ENCODE measurements at regions not wholly inside any gene's neighbourhood (a gene's known extent, or its start where the extent isn't known, plus 50 kb on each side); places are given as distances from the start of the nearest gene placed in this dataset.

DNA sequence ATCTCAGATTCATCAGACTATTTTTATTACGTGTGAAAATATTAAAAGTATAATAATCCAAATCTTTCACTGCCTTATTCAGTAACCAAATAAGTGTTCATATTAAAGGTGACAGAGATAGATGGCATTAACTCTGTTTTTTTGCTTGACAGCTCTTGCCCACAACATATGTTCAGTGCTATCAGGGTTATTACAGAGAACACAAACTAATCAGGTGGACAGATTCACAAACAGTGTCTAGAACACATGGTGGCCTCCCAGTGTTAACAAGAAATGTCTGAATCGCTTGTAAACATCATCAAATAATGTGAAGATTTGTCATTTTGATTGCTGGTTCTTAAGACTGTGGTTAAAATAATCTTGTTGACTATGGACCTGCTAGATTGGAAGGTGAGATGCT lies 609.1 kb upstream of the GRAMD2B start:
- Histone ChIP-seq H3K27ac (no peak overlapping the region), H3K36me3 (no peaks in the 10 kb centered on the region), H3K4me1 (no peaks in the 10 kb centered on the region), H3K9me3 (no peaks in the 10 kb centered on the region), H3K27me3 (ENCODE audit: low read depth) (no peaks in the 10 kb centered on the region), H3K4me3 (no peak overlapping the region)
- intact Hi-C loops (cut with DNase I): no loop called here
- DNase-seq (no peak), ATAC-seq (no peak)
- TF ChIP-seq, protein P1, sequence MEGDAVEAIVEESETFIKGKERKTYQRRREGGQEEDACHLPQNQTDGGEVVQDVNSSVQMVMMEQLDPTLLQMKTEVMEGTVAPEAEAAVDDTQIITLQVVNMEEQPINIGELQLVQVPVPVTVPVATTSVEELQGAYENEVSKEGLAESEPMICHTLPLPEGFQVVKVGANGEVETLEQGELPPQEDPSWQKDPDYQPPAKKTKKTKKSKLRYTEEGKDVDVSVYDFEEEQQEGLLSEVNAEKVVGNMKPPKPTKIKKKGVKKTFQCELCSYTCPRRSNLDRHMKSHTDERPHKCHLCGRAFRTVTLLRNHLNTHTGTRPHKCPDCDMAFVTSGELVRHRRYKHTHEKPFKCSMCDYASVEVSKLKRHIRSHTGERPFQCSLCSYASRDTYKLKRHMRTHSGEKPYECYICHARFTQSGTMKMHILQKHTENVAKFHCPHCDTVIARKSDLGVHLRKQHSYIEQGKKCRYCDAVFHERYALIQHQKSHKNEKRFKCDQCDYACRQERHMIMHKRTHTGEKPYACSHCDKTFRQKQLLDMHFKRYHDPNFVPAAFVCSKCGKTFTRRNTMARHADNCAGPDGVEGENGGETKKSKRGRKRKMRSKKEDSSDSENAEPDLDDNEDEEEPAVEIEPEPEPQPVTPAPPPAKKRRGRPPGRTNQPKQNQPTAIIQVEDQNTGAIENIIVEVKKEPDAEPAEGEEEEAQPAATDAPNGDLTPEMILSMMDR (IDR thresholded peaks at IDR 0.05): no peak

DNA sequence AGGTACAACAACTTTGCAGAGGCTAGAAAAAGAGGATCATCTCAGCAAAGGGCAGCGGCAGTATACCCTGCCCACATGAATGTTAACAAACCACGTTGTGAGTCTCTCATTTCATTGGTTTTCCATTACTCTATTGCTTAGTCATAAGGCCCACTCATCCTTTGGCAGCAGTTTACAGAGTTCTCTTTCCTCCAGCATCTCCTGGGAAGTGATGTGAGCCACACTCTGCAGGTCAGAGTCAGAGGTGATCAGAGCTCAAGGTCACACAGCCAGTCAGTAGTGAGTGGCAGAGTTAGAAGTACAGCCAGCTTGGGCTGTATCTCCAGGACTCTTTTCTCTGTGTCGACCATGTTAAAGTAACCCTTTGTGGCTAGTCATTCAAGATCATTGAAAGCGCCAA lies 599.6 kb upstream of the GRAMD2B start:
- no peak for DNase-seq
- no peak for ATAC-seq
- H3K4me3 ChIP-seq: no peak overlapping the region
- H3K36me3 ChIP-seq: no peaks in the 10 kb centered on the region
- H3K27me3 ChIP-seq (ENCODE audit: low read depth): no peaks in the 10 kb centered on the region
- intact Hi-C loops (cut with DNase I): no loop called here
- TF ChIP-seq, protein P1 (IDR thresholded peaks at IDR 0.05): no peak
- H3K9me3 ChIP-seq: no peaks in the 10 kb centered on the region
- H3K27ac ChIP-seq: no peak overlapping the region
- no peaks in the 10 kb centered on the region for H3K4me1 ChIP-seq

DNA sequence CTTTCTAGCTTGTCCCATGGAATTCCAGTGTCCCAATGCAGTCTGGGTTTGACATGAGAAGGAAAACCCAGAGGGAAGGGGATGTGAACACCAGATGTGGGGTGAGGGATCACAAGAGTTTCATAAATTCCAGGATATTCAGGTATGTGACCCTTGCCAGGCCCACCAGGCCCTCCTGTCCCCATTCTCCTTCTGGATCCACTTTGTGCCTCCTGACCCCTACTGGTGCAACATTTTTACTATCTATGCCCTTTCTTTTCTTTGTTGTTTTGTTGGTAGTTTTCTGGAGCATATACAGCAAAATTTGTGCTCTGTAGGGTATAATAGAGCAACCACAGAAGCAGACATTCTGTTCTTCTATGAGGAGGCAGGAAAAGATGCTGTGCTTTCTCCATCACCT lies 597.0 kb upstream of the GRAMD2B start:
- Histone ChIP-seq H3K27me3 (ENCODE audit: low read depth) (no peaks in the 10 kb centered on the region), H3K9me3 (no peaks in the 10 kb centered on the region), H3K27ac (no peak overlapping the region), H3K36me3 (no peaks in the 10 kb centered on the region), H3K4me1 (no peaks in the 10 kb centered on the region), H3K4me3 (no peak overlapping the region)
- TF ChIP-seq, protein P1 (IDR thresholded peaks at IDR 0.05): no peak
- no peak for DNase-seq
- intact Hi-C loops (cut with DNase I): no loop called here
- no peak for ATAC-seq

DNA sequence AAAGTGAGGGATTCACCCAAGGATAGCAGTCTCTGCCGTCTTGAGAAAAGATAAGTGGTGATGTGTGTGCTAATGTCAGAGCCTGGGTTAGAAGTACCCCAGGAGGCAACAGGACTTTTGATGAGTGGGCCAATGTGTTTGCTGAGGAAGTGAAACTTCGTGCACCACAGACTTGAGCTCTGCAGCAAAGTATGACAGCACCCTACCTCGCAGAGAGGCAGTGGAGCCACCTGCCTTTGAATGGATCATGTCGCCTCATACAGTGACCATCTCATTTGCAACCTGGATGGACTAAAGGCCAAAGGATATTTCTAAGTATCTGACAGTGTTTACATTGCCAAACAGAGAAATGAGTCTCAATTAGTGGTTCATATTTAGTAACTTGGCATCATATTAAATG lies 593.9 kb upstream of the GRAMD2B start:
- H3K27me3 ChIP-seq (ENCODE audit: low read depth): no peaks in the 10 kb centered on the region
- no peak overlapping the region for H3K27ac ChIP-seq
- intact Hi-C loops (cut with DNase I): no loop called here
- no peaks in the 10 kb centered on the region for H3K4me1 ChIP-seq
- DNase-seq: no peak
- no peaks in the 10 kb centered on the region for H3K9me3 ChIP-seq
- TF ChIP-seq, protein P1 (IDR thresholded peaks at IDR 0.05): no peak
- no peaks in the 10 kb centered on the region for H3K36me3 ChIP-seq
- no peak for ATAC-seq
- H3K4me3 ChIP-seq: no peak overlapping the region

DNA sequence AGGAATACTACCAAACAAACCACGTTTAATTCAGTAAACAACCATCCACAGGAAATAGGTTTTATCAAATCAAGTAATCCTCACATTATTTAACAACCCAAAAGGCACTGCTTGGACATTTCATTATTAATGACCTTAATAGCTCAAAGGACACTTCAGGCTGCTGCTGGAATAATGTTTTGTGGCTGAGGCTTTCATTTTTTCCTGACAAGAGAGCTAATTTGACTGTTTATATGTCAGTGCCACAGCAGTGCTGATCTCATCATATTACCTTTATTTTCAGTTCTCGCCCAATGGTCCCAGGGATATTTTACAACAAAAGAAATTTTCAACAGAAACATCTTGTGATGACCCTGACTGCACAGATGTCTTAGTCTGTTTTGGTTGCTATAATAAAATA lies 589.8 kb upstream of the GRAMD2B start:
- ATAC-seq (no peak), DNase-seq (no peak)
- Histone ChIP-seq H3K27ac (no peak overlapping the region), H3K4me3 (no peak overlapping the region), H3K27me3 (ENCODE audit: low read depth) (no peaks in the 10 kb centered on the region), H3K36me3 (no peaks in the 10 kb centered on the region), H3K9me3 (no peaks in the 10 kb centered on the region), H3K4me1 (peaks cover 9% of the 10 kb centered on the region)
- TF ChIP-seq, protein P1 (IDR thresholded peaks at IDR 0.05): no peak
- intact Hi-C loops (cut with DNase I): no loop called here
